Transverse colon (tissue), 4 donors: ENCODE measurements at regions not wholly inside any gene's neighbourhood (a gene's known extent, or its start where the extent isn't known, plus 50 kb on each side); places are given as distances from the start of the nearest gene placed in this dataset.

Experiments used
- DNase-seq: peaks from one replicate; pipeline ENCODE4 v3.0.0-alpha.2; 2019
- H3K27ac ChIP-seq, 4 donors: fragments of 200-600 bp; sonication (generic); 2 replicates each; pipeline ENCODE4 v1.5.1; 2016 to 2018; ENCODE audit warnings: inconsistent platforms in 4 of 4
- H3K27me3 ChIP-seq: fragments of 200-600 bp; sonication (generic); 2 replicates; pipeline ENCODE4 v1.5.1; 2017; ENCODE audit warnings: inconsistent platforms
- H3K36me3 ChIP-seq, 4 donors: fragments of 200-600 bp; sonication (generic); 2 replicates each; pipeline ENCODE4 v1.5.1; 2017 to 2019; ENCODE audit warnings: inconsistent platforms in 4 of 4
- H3K4me1 ChIP-seq, 4 donors: fragments of 200-600 bp; sonication (generic); 2 replicates each; pipeline ENCODE4 v1.5.1; 2017 to 2020; ENCODE audit warnings: inconsistent platforms in 4 of 4
- H3K4me3 ChIP-seq, 4 donors: fragments of 200-600 bp; sonication (generic); 1 replicate in 1 of 4; 2 replicates in 3 of 4; pipeline versions ENCODE4 v1.5.1 to v1.6.1; 2017 to 2019; ENCODE audit warnings: inconsistent platforms in 4 of 4
- H3K9me3 ChIP-seq, 2 donors: fragments of 200-600 bp; sonication (generic); 2 replicates each; pipeline ENCODE4 v1.5.1; 2017 to 2019; ENCODE audit warnings: inconsistent platforms in 2 of 2
- CTCF ChIP-seq, 5 experiments: fragments of 200-600 bp in 3 of 5; fragments of 450-650 bp in 2 of 5; sonication (generic) in 3 of 5; IDR thresholded peaks; 1 replicate in 2 of 5; 2 replicates in 3 of 5; pipeline ENCODE4 v1.5.1; 2016 to 2017; ENCODE audit warnings: antibody characterized with exemption in 5 of 5, inconsistent platforms in 3 of 5, mild to moderate bottlenecking in 2 of 5, moderate library complexity in 1 of 5
- EP300 ChIP-seq: sonication (generic); formaldehyde crosslinking; IDR thresholded peaks from one replicate; pipeline ENCODE4 v1.6.1; 2017; ENCODE audit warnings: antibody characterized with exemption, low read depth
- POLR2A ChIP-seq: fragments of 450-650 bp; IDR thresholded peaks from one replicate; pipeline ENCODE4 v1.6.1; 2016; ENCODE audit warnings: antibody characterized with exemption, mild to moderate bottlenecking, moderate library complexity
- POLR2AphosphoS5 ChIP-seq, 3 donors: sonication (generic); formaldehyde crosslinking; IDR thresholded peaks; one replicate each; pipeline ENCODE4 v1.6.1; 2016; ENCODE audit warnings: antibody characterized with exemption in 3 of 3
- WGBS, 2 donors: methylation state at CpG; one replicate each; pipeline ENCODE4 v1.1.5; 2018; ENCODE audit warnings: low coverage in 1 of 2; 5-methylcytosine and 5-hydroxymethylcytosine counted together
- in situ Hi-C, 4 donors: fragments of 200-750 bp; cut with MboI; loops; one replicate each; pipeline versions ENCODE4 v1.15.0 to v1.15.1; 2017; ENCODE audit warnings: low sequenced_read_pairs in 3 of 4, low pct_ligation_motif_present in 1 of 4, low pct_unique_long_range_greater_than_20kb in 1 of 4
- intact Hi-C: fragments of 100-400 bp; cut with DNase I; formaldehyde crosslinking; loops from one replicate; pipeline ENCODE4 v1.15.1; 2023; ENCODE audit warnings: low total_unique reads

DNA sequence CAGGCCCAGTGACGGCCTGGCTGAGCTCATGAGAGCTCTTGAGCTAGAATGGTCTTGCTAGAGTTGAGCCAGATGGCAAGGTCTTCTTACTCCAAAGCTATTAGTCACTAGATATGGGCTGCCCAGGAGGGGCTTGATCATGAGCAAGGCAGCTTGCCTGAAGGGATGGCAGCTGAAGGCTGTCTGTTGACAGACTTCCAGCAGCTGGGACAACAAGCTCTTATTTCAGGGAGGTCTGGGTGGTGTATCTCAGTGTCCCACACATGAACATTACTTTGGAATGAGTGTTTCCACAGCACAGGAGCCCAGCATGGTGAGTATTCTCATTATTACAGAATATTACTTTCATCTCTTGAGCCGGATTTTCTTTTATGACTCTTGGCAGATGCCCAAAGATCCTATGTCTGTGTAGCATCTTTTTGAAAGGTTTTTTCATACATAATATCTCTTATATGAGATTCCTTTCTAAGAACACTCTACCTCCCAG lies 414.1 kb downstream of the ARHGEF28 start:
- DNase-seq = no peak
- Histone ChIP-seq H3K27ac (no peak overlapping the region), H3K36me3 (no peaks in the 10 kb centered on the region), H3K9me3 (no peaks in the 10 kb centered on the region), H3K4me3 (no peak overlapping the region), H3K27me3 (no peaks in the 10 kb centered on the region), H3K4me1 (peaks cover 0 to 9% (median 6%) of the 10 kb centered on the region in 4 donors)
- TF ChIP-seq POLR2AphosphoS5 (IDR thresholded peaks at IDR 0.05) (no peak), EP300 (no peak), POLR2A (no peak), CTCF (IDR thresholded peaks at IDR 0.05) (no peak)
- in situ Hi-C loops = loop anchor here in 3 of 4 donors (10.0 to 25.0 kb wide), 2 partner anchors 597 to 605 kb away; partner anchors contain the start of gene ENC1 (in 3 of the 3)
- intact Hi-C loops = no loop called here
- WGBS, 2 donors = 41% methylated on average over 2 of the region's 2 CpGs; no CpG with 5 or more reads in 1 of the 2 donors

DNA sequence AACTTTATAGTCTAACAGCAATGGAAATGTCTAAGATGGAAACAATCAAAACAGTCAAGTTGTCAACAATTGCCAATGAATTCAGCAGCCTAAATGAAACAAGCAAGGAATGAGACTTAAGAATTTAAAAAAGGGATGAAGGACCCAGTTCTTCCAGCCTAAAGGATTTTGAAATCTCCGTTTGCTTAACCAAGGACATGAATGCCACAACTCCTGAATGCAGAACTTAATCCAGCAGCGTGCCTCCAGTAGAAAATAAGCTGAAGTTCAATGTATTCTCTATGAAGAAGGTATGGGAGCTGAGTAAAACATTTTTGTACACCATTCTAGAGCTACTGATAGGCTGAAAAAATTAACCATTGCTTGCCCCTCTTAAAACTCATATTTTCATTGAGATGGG lies 411.3 kb downstream of the ARHGEF28 start:
- intact Hi-C loops = loop anchor here (5.0 kb wide), 1 partner anchor 605 kb away; the partner anchor contains the start of gene ENC1
- in situ Hi-C loops = loop anchor here in 2 of 4 donors (25.0 kb wide), 1 partner anchor 600 kb away; the partner anchor contains the start of gene ENC1 (in 2 of the 2)
- no peak overlapping the region for H3K4me3 ChIP-seq
- H3K27me3 ChIP-seq = no peaks in the 10 kb centered on the region
- no peak for DNase-seq
- no peaks in the 10 kb centered on the region for H3K36me3 ChIP-seq
- peaks cover 0 to 9% (median 6%) of the 10 kb centered on the region in 4 donors for H3K4me1 ChIP-seq
- H3K9me3 ChIP-seq = no peaks in the 10 kb centered on the region
- TF ChIP-seq POLR2A = no peak
- no peak for TF ChIP-seq CTCF (IDR thresholded peaks at IDR 0.05)
- no peak for TF ChIP-seq POLR2AphosphoS5 (IDR thresholded peaks at IDR 0.05)
- TF ChIP-seq EP300 = no peak
- 78 to 91% methylated on average over 2 of the region's 2 CpGs for WGBS, 2 donors
- H3K27ac ChIP-seq = no peak overlapping the region

DNA sequence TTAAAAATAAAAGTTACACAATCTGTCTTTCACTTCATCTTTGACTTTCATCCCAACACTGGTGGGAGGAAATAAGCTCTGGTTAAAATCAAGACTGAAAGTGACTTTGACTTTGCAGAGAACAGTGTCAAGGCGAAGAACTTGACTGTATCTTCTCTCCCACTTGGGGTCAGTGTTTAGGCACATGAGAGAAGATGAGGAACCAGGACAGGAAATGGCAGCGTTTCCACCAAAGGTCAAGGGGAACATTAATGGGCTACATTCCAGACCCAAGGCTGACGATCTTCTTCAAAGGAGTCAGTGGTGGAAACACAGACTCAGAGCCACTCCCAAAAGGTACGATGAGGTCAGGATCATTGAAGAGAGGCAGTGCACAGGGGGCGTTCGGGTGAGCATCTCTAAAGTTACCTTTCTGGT lies 409.5 kb downstream of the ARHGEF28 start:
- intact Hi-C loops = loop anchor here (5.0 kb wide), 1 partner anchor 607 kb away; the partner anchor contains the start of gene ENC1

GRCh38 chr5:74034733-74035132 lies 408.7 kb downstream of the ARHGEF28 start:
- Histone ChIP-seq H3K9me3 (no peaks in the 10 kb centered on the region), H3K4me1 (peaks cover 0 to 9% (median 4%) of the 10 kb centered on the region in 4 donors), H3K27ac (no peak overlapping the region), H3K36me3 (no peaks in the 10 kb centered on the region), H3K4me3 (no peak overlapping the region), H3K27me3 (no peaks in the 10 kb centered on the region)
- TF ChIP-seq POLR2A = no peak
- TF ChIP-seq CTCF (IDR thresholded peaks at IDR 0.05) = no peak
- no peak for TF ChIP-seq POLR2AphosphoS5 (IDR thresholded peaks at IDR 0.05)
- no peak for TF ChIP-seq EP300
- in situ Hi-C loops (loop anchor here in 2 of 4 donors (25.0 kb wide), 1 partner anchor 603 kb away; the partner anchor contains the start of gene ENC1 (in 2 of the 2)), intact Hi-C loops (loop anchor here (5.0 kb wide), 1 partner anchor 608 kb away; the partner anchor contains the start of gene ENC1)
- no peak for DNase-seq
- 91 to 95% methylated on average over 6 to 11 of the region's 11 CpGs for WGBS, 2 donors

More for the DNA sequence above, 409.5 kb downstream of the ARHGEF28 start:
- Histone ChIP-seq H3K4me1 (peaks cover 0 to 9% (median 6%) of the 10 kb centered on the region in 4 donors), H3K9me3 (no peaks in the 10 kb centered on the region), H3K4me3 (no peak overlapping the region), H3K27ac (no peak overlapping the region), H3K36me3 (no peaks in the 10 kb centered on the region), H3K27me3 (no peaks in the 10 kb centered on the region)
- in situ Hi-C loops = loop anchor here in 2 of 4 donors (25.0 kb wide), 1 partner anchor 602 kb away; the partner anchor contains the start of gene ENC1 (in 2 of the 2)
- 32 to 40% methylated on average over 2 to 6 of the region's 6 CpGs for WGBS, 2 donors
- TF ChIP-seq EP300 = no peak
- peak in 3 of 5 experiments; percentile 20 to 31 (median 22) for TF ChIP-seq CTCF (IDR thresholded peaks at IDR 0.05)
- no peak for DNase-seq
